ENCODE measurements at regions not wholly inside any gene's neighbourhood (a gene's known extent, or its start where the extent isn't known, plus 50 kb on each side); places are given as distances from the start of the nearest gene placed in this dataset.

DNA sequence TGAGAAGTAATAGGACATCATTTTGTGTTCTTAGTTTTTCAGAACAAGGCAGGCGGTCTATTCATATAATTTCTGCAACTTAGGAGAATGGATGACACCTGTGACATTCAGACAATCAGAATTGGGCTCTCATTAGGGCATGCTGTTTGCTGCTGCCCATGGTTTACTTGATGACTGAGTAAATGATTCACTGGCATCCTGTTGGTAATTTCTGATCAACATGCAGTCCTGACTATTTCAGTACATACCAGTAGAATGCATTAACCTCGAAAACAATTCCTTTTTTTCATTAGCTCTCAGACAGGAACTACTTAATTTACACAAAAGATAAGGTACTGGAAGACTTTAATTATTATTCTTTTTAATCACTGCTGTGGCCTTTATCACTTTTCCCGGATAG lies 641.6 kb downstream of the NSUN3 start (continued):
- TF ChIP-seq CHD7 (IDR thresholded peaks at IDR 0.05; ENCODE audit: insufficient replicate concordance, low read length) (no peak), BRCA1 (IDR thresholded peaks at IDR 0.05; ENCODE audit: low read depth, low read length) (no peak), ZNF274 (IDR thresholded peaks at IDR 0.05; ENCODE audit: borderline replicate concordance, extremely low read depth, low read length) (no peak), SIN3A (conservative IDR thresholded peaks at IDR 0.05 in 1 of 2, IDR thresholded peaks at IDR 0.05 in 1 of 2; ENCODE audit: low read depth in 1 of 2, low read length in 2 of 2) (no peak), CHD1 (IDR thresholded peaks at IDR 0.05; ENCODE audit: low read depth, low read length) (no peak), EZH2 (IDR thresholded peaks at IDR 0.05; ENCODE audit: low read depth, low read length, severe bottlenecking) (no peak), SIX5 (IDR thresholded peaks at IDR 0.05; ENCODE audit: low read depth, low read length) (no peak), EP300 (IDR thresholded peaks at IDR 0.05; ENCODE audit: borderline replicate concordance in 1 of 2, low read depth in 2 of 2, low read length in 2 of 2) (no peak), NANOG (IDR thresholded peaks at IDR 0.05; ENCODE audit: insufficient read depth, low read depth, low read length, poor library complexity, severe bottlenecking) (no peak), HDAC2 (IDR thresholded peaks at IDR 0.05; ENCODE audit: borderline replicate concordance in 1 of 2, low read depth in 2 of 2, low read length in 2 of 2) (no peak)

Data from H1 (cell line).